Esophagus muscularis mucosa (tissue), 4 donors: ENCODE measurements at regions not wholly inside any gene's neighbourhood (a gene's known extent, or its start where the extent isn't known, plus 50 kb on each side); places are given as distances from the start of the nearest gene placed in this dataset.

Source experiments
- DNase-seq: peaks from one replicate; pipeline ENCODE4 v3.0.0-alpha.2; 2017; ENCODE audit errors: extremely low spot score
- H3K27ac ChIP-seq, 4 donors: fragments of 200-600 bp; sonication (generic); replicated peaks in 1 of 4; 1 replicate in 3 of 4; 2 replicates in 1 of 4; pipeline ENCODE4 v1.5.1; 2016 to 2019; ENCODE audit warnings: mild to moderate bottlenecking in 1 of 4
- H3K27me3 ChIP-seq, 4 donors: fragments of 200-600 bp; sonication (generic); one replicate each; pipeline versions ENCODE4 v1.5.1 to v1.6.0; 2016 to 2019
- H3K36me3 ChIP-seq, 4 donors: fragments of 200-600 bp; sonication (generic); one replicate each; pipeline ENCODE4 v1.5.1; 2016 to 2019
- H3K4me1 ChIP-seq, 4 donors: fragments of 200-600 bp; sonication (generic); one replicate each; pipeline ENCODE4 v1.5.1; 2016 to 2019
- H3K4me3 ChIP-seq, 4 donors: fragments of 200-600 bp; sonication (generic); 1 replicate in 2 of 4; 2 replicates in 2 of 4; pipeline ENCODE4 v1.5.1; 2016 to 2019; ENCODE audit warnings: mild to moderate bottlenecking in 4 of 4, moderate library complexity in 1 of 4
- H3K9me3 ChIP-seq, 4 donors: fragments of 200-600 bp; sonication (generic); 1 replicate in 3 of 4; 2 replicates in 1 of 4; pipeline ENCODE4 v1.5.1; 2016 to 2019
- EP300 ChIP-seq: sonication (generic); formaldehyde crosslinking; IDR thresholded peaks from one replicate; pipeline ENCODE4 v1.6.1; 2017; ENCODE audit warnings: antibody characterized with exemption
- POLR2A ChIP-seq: fragments of 450-650 bp; IDR thresholded peaks from one replicate; pipeline ENCODE4 v1.6.1; 2017; ENCODE audit warnings: antibody characterized with exemption, moderate library complexity, mild to moderate bottlenecking, low read depth
- POLR2AphosphoS5 ChIP-seq, 2 donors: sonication (generic); formaldehyde crosslinking; IDR thresholded peaks; one replicate each; pipeline ENCODE4 v1.6.1; 2017; ENCODE audit warnings: antibody characterized with exemption in 2 of 2
- WGBS: methylation state at CpG from one replicate; pipeline ENCODE4 v1.1.5; 2018; 5-methylcytosine and 5-hydroxymethylcytosine counted together
- intact Hi-C: fragments of 100-400 bp; cut with DNase I; formaldehyde crosslinking; loops from one replicate; pipeline ENCODE4 v1.15.1; 2023
- TF ChIP-seq, protein P1 (sequence below), 3 experiments: fragments of 200-600 bp in 2 of 3; fragments of 450-650 bp in 1 of 3; sonication (generic) in 2 of 3; IDR thresholded peaks; one replicate each; pipeline ENCODE4 v1.5.1; 2017 to 2019; ENCODE audit warnings: antibody characterized with exemption in 3 of 3, mild to moderate bottlenecking in 2 of 3, moderate library complexity in 1 of 3

DNA sequence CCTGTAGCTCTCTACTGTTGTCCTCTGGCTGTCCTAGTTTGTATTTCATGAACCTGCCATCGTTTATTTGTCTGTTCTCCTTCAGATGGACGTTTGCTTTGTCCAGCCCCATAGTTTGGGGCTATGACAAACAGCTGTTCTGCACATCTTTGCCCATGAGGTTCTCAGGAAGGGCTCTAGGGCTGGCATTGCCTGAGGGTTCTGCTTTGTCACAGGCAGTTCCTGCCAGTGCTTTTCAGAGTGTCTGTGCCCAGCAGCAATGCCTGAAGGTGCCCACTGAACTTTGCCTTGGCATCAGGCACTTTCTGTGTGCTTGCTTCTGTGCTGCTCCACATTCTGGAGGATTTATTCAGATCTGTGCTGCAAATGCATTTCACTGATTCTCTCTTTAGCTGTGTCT, 361.3 kb downstream of the TMEM121 start:
- intact Hi-C loops, result no loop called here
- H3K27ac ChIP-seq, result no peak overlapping the region
- no peak for DNase-seq
- H3K4me1 ChIP-seq, result no peaks in the 10 kb centered on the region
- H3K4me3 ChIP-seq, result no peak overlapping the region
- no peaks in the 10 kb centered on the region for H3K36me3 ChIP-seq
- TF ChIP-seq EP300 (no peak), POLR2AphosphoS5 (IDR thresholded peaks at IDR 0.05) (no peak), POLR2A (no peak)
- TF ChIP-seq, protein P1, sequence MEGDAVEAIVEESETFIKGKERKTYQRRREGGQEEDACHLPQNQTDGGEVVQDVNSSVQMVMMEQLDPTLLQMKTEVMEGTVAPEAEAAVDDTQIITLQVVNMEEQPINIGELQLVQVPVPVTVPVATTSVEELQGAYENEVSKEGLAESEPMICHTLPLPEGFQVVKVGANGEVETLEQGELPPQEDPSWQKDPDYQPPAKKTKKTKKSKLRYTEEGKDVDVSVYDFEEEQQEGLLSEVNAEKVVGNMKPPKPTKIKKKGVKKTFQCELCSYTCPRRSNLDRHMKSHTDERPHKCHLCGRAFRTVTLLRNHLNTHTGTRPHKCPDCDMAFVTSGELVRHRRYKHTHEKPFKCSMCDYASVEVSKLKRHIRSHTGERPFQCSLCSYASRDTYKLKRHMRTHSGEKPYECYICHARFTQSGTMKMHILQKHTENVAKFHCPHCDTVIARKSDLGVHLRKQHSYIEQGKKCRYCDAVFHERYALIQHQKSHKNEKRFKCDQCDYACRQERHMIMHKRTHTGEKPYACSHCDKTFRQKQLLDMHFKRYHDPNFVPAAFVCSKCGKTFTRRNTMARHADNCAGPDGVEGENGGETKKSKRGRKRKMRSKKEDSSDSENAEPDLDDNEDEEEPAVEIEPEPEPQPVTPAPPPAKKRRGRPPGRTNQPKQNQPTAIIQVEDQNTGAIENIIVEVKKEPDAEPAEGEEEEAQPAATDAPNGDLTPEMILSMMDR (IDR thresholded peaks at IDR 0.05), result no peak
- 11% methylated on average over 2 of the region's 2 CpGs for WGBS
- peaks cover 0 to 5% (median 0%) of the 10 kb centered on the region in 4 donors for H3K9me3 ChIP-seq
- H3K27me3 ChIP-seq, result peaks cover 0 to 23% (median 0%) of the 10 kb centered on the region in 4 donors

DNA sequence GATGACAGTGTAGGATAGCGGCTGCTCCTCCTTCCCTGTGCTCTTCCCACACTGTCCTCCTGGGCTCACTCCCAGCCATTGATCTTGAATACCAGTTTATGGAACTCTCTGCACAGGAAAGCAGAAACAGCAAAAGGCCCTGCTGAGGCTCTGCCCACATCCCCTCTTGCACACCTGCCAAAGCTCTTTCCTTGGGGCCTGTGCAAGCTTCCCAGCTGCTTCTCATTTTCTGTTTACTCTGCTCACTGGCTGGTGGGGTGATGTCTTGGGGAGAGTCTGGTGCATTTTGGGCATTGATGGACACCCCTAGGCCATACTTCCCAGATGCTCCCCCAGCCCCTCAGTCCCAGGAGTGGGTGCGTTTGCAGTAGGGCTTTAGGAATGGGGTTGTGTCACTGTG, 361.8 kb downstream of the TMEM121 start:
- Histone ChIP-seq H3K27me3 (peaks cover 0 to 18% (median 0%) of the 10 kb centered on the region in 4 donors), H3K9me3 (peaks cover 0 to 5% (median 0%) of the 10 kb centered on the region in 4 donors), H3K36me3 (no peaks in the 10 kb centered on the region), H3K4me1 (no peaks in the 10 kb centered on the region), H3K4me3 (no peak overlapping the region), H3K27ac (no peak overlapping the region)
- intact Hi-C loops, result no loop called here
- no peak for DNase-seq
- TF ChIP-seq POLR2A, result no peak
- TF ChIP-seq EP300, result no peak
- TF ChIP-seq POLR2AphosphoS5 (IDR thresholded peaks at IDR 0.05), result no peak
- TF ChIP-seq, protein P1 (IDR thresholded peaks at IDR 0.05), result no peak
- WGBS, result 86% methylated on average over 2 of the region's 2 CpGs

DNA sequence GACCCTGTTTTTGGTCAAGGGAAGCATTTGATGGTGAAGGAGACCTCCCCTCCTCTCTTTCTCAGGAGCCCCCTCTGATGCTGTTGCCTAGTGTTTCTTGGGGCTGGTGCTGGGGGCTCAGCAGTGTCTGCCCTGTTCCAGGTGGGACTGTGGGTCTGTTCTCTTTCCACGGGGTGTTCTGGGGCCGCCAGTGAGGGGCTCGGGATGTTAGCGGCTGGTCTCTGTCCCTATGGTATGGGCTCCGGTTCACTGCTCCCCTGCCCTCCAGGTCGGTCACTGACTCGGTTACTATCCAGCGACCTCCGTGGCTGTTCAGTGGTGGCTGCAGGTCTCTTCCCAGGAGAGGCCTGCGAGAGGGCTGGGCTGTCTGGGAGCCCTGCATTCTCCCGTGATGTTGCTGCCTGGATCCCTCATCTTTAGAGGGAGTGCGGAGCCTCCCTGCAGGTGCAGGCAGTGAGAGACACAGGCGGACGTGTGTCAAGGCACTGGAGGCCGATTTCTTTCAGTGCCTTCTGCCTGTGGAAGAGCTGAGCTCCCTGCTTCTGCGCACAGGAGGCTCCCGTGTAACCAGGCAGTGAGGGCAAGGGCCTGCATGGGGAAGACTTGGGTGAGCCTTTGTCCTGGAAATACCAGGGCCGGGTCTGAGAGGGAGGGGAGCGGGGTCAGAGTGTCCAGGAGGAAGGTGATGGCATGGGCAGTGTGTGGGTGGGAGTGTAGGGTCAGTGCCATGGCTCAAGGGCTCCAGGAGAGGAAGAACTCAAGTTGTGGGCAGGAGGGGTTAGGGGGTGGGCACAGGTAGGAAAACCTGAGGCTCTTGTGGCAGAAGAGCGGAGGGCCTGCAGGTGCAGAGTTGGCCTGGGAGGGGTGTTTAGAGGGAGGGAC, 362.6 kb downstream of the TMEM121 start:
- no peak for DNase-seq
- no peaks in the 10 kb centered on the region for H3K36me3 ChIP-seq
- H3K4me1 ChIP-seq, result no peaks in the 10 kb centered on the region
- intact Hi-C loops, result no loop called here
- 71% methylated on average over 9 of the region's 20 CpGs for WGBS
- peaks cover 0 to 5% (median 0%) of the 10 kb centered on the region in 4 donors for H3K9me3 ChIP-seq
- TF ChIP-seq, protein P1 (IDR thresholded peaks at IDR 0.05), result no peak
- TF ChIP-seq EP300 (no peak), POLR2AphosphoS5 (IDR thresholded peaks at IDR 0.05) (no peak), POLR2A (no peak)
- H3K27ac ChIP-seq, result no peak overlapping the region
- H3K27me3 ChIP-seq, result peaks cover 0 to 12% (median 0%) of the 10 kb centered on the region in 4 donors
- no peak overlapping the region for H3K4me3 ChIP-seq

DNA sequence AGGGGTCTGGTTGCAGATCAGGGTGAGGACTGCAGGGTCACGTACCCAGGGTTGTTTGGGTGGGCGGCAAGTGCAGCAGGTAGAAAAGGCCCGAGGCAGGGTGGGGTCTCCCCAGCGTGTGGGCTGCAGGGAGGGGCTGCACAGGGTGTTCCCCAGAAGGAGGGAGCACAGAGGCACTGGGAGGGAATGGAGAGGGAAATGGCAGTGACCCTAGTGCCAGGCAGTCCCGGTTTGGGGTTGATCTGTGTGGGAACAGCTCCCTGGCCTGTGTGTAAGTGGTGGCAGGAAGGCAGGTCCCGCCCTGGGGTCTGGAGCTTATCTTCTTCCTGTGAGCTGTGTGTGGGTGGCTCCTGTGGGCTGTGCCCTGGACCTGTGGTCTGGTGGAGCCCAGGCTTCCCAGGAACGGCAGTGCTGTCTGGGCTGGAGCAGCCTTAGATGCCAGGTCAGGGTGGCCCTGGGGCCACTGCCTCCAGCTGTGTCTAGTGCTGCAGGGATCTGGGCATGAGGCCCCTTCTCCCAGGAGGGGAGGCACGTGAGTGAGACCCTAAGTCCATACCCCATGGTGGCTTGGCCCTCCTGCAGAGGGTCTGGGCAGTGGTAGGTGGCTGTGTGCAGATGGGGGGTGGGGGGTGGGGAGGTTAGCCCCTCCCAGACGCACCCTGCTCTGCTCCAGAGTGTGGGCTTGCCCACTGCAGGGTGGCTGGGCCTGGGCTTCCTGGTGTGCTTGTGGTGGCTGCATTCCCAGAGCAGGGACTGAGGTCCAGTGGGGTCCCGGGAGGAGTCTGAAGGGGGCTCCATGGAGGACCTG, 363.5 kb downstream of the TMEM121 start:
- TF ChIP-seq, protein P1 (IDR thresholded peaks at IDR 0.05), result no peak
- TF ChIP-seq POLR2AphosphoS5 (IDR thresholded peaks at IDR 0.05) (no peak), POLR2A (no peak), EP300 (no peak)
- Histone ChIP-seq H3K4me3 (no peak overlapping the region), H3K9me3 (peaks cover 0 to 5% (median 0%) of the 10 kb centered on the region in 4 donors), H3K27me3 (peaks cover 0 to 12% (median 0%) of the 10 kb centered on the region in 4 donors), H3K36me3 (no peaks in the 10 kb centered on the region), H3K4me1 (no peaks in the 10 kb centered on the region), H3K27ac (no peak overlapping the region)
- WGBS, result 76% methylated on average over 5 of the region's 10 CpGs
- intact Hi-C loops, result no loop called here
- DNase-seq, result no peak
